Lower leg skin (tissue), 4 donors: ENCODE measurements at regions not wholly inside any gene's neighbourhood (a gene's known extent, or its start where the extent isn't known, plus 50 kb on each side); places are given as distances from the start of the nearest gene placed in this dataset.

Experiments used
- DNase-seq, 2 donors: peaks; one replicate each; pipeline ENCODE4 v3.0.0-alpha.2; 2019; ENCODE audit warnings: low spot score in 2 of 2
- H3K4me3 ChIP-seq: fragments of 200-600 bp; sonication (generic); 2 replicates; pipeline ENCODE4 v1.5.1; 2017; ENCODE audit warnings: mild to moderate bottlenecking, low read depth; ENCODE audit not compliant: poor library complexity, severe bottlenecking
- CTCF ChIP-seq, 3 donors: fragments of 450-650 bp; IDR thresholded peaks; one replicate each; pipeline ENCODE4 v1.5.1; 2016; ENCODE audit warnings: antibody characterized with exemption in 3 of 3, mild to moderate bottlenecking in 3 of 3, moderate library complexity in 2 of 3
- POLR2A ChIP-seq, 2 donors: fragments of 450-650 bp; IDR thresholded peaks; one replicate each; pipeline ENCODE4 v1.6.1; 2016 to 2017; ENCODE audit warnings: antibody characterized with exemption in 2 of 2, mild to moderate bottlenecking in 1 of 2, moderate library complexity in 1 of 2
- WGBS, 2 donors: methylation state at CpG; one replicate each; pipeline ENCODE4 v1.1.5; 2018; 5-methylcytosine and 5-hydroxymethylcytosine counted together
- intact Hi-C: fragments of 100-400 bp; cut with DNase I; formaldehyde crosslinking; loops from one replicate; pipeline ENCODE4 v1.15.0; 2023; ENCODE audit warnings: low total_unique reads

GRCh38 chr16:22624038-22624799 lies 113.5 kb downstream of the NPIPB5 start:
- WGBS, 2 donors = 68 to 78% methylated on average over 18 of the region's 18 CpGs
- intact Hi-C loops = no loop called here
- H3K4me3 ChIP-seq = no peak overlapping the region
- TF ChIP-seq POLR2A (IDR thresholded peaks at IDR 0.05) (no peak), CTCF (IDR thresholded peaks at IDR 0.05) (no peak)
- DNase-seq = no peak

GRCh38 chr16:22624800-22625533 lies 114.3 kb downstream of the NPIPB5 start:
- no peak for DNase-seq
- no peak overlapping the region for H3K4me3 ChIP-seq
- TF ChIP-seq POLR2A (IDR thresholded peaks at IDR 0.05) (no peak), CTCF (IDR thresholded peaks at IDR 0.05) (no peak)
- intact Hi-C loops = no loop called here
- WGBS, 2 donors = 65 to 68% methylated on average over 7 of the region's 7 CpGs

DNA sequence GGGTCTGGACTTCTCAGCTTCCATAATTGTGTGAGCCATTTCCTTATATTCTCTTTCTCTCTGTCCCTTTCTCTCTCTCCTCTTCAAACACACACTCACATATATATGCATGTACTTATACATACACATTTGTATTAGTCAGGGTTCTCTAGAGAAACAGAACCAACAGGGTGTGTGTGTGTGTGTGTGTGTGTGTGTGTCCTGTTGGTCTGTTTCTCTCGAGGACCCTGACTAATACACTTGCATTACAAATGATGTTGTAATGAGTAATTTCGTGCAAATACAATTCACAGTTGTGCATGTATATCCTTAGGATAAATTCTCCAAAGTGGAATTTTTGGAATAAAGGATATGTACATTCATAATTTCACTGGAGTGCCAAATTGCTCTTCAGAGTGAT lies 115.3 kb downstream of the NPIPB5 start:
- DNase-seq = no peak
- no peak for TF ChIP-seq POLR2A (IDR thresholded peaks at IDR 0.05)
- TF ChIP-seq CTCF (IDR thresholded peaks at IDR 0.05) = no peak
- intact Hi-C loops = no loop called here
- H3K4me3 ChIP-seq = no peak overlapping the region
- 62 to 77% methylated on average over 2 of the region's 2 CpGs for WGBS, 2 donors

DNA sequence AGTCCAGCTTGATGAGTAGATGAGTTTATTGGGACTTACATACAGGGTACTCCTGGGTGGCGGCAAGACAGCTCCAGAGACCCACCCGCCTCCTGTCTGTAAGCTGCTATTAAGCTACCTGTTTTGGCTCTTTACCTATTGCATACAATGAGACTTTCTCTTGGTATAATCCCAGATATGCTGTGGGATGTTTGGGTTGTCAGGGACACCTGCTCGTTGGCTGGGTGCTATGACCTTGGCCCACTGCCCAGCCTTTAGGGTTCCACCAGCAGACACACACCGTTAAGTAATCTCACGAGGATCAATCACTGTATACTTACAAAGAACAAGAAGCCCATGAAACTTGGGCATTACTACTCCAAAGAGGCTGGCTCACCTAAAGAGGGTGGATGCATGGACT lies 116.4 kb downstream of the NPIPB5 start:
- no peak overlapping the region for H3K4me3 ChIP-seq
- DNase-seq = no peak
- TF ChIP-seq CTCF (IDR thresholded peaks at IDR 0.05) = no peak
- TF ChIP-seq POLR2A (IDR thresholded peaks at IDR 0.05) = no peak
- intact Hi-C loops = no loop called here
- WGBS, 2 donors = 62 to 67% methylated on average over 5 of the region's 5 CpGs

DNA sequence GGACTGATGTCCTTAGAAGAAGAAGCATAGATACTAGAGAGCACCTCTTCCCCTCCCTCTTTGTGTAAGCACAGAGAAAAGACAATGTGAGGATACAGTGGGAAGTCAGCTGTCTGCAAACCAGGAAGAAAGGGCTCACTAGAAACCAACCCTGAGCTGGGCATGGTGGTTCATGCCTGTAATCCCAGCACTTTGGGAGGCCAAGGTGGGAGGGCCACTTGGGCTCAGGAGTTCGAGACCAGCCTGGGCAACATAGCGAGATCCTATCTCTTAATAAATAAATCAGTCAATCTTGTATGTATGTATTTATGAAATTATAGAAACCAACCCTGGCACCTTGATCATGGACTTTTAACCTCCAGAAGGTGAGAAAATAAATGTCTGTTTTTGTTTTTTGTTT lies 118.3 kb downstream of the NPIPB5 start:
- DNase-seq = no peak
- no peak for TF ChIP-seq POLR2A (IDR thresholded peaks at IDR 0.05)
- no peak for TF ChIP-seq CTCF (IDR thresholded peaks at IDR 0.05)
- H3K4me3 ChIP-seq = no peak overlapping the region
- intact Hi-C loops = no loop called here
- WGBS, 2 donors = 90 to 97% methylated on average over 2 of the region's 2 CpGs
